Osteoblast (primary cell): ENCODE measurements at regions not wholly inside any gene's neighbourhood (a gene's known extent, or its start where the extent isn't known, plus 50 kb on each side); places are given as distances from the start of the nearest gene placed in this dataset.

Experiments
- DNase-seq: peaks from one replicate; pipeline ENCODE4 v3.0.0; 2011; ENCODE audit warnings: low spot score, mixed read lengths; ENCODE audit not compliant: insufficient read length; ENCODE audit errors: missing footprints
- H2AFZ ChIP-seq: 2 replicates; pipeline ENCODE4 v1.6.0; 2011; ENCODE audit warnings: mild to moderate bottlenecking, low read length
- H3K27ac ChIP-seq: 2 replicates; pipeline ENCODE4 v1.5.1; 2011; ENCODE audit warnings: mild to moderate bottlenecking, low read depth, low read length, moderate library complexity
- H3K27me3 ChIP-seq: 2 replicates; pipeline ENCODE4 v1.6.0; 2012; ENCODE audit warnings: mild to moderate bottlenecking, control low read depth, inconsistent platforms, low read length, moderate library complexity; ENCODE audit not compliant: insufficient read depth
- H3K36me3 ChIP-seq: 2 replicates; pipeline ENCODE4 v1.5.1; 2011; ENCODE audit warnings: mild to moderate bottlenecking, low read length, control low read depth, moderate library complexity; ENCODE audit not compliant: insufficient read depth
- H3K4me1 ChIP-seq: 2 replicates; pipeline ENCODE4 v1.5.1; 2011; ENCODE audit warnings: mild to moderate bottlenecking, low read length, control low read depth, moderate library complexity; ENCODE audit not compliant: insufficient read depth
- H3K4me2 ChIP-seq: 2 replicates; pipeline ENCODE4 v1.6.0; 2011; ENCODE audit warnings: mild to moderate bottlenecking, low read length; ENCODE audit not compliant: insufficient read depth
- H3K4me3 ChIP-seq: fragments of 200-600 bp; sonication (generic); 3 replicates; pipeline ENCODE4 v1.5.1; 2012; ENCODE audit warnings: mild to moderate bottlenecking, low read length, inconsistent platforms; ENCODE audit not compliant: insufficient read depth
- H3K79me2 ChIP-seq: 2 replicates; pipeline ENCODE4 v1.6.0; 2012; ENCODE audit warnings: mild to moderate bottlenecking, low read length, control low read depth, inconsistent platforms; ENCODE audit not compliant: insufficient read depth
- H3K9me3 ChIP-seq: 2 replicates; pipeline ENCODE4 v1.5.1; 2011; ENCODE audit warnings: low read depth, low read length, control low read depth
- H4K20me1 ChIP-seq: 2 replicates; pipeline ENCODE4 v1.6.0; 2012; ENCODE audit warnings: mild to moderate bottlenecking, low read length, control low read depth; ENCODE audit not compliant: insufficient read depth
- TF ChIP-seq, protein P1 (sequence below): IDR thresholded peaks from 2 replicates; pipeline ENCODE4 v1.5.1; 2011; ENCODE audit warnings: mild to moderate bottlenecking, low read depth, low read length, moderate library complexity; ENCODE audit errors: extremely low read depth

DNA sequence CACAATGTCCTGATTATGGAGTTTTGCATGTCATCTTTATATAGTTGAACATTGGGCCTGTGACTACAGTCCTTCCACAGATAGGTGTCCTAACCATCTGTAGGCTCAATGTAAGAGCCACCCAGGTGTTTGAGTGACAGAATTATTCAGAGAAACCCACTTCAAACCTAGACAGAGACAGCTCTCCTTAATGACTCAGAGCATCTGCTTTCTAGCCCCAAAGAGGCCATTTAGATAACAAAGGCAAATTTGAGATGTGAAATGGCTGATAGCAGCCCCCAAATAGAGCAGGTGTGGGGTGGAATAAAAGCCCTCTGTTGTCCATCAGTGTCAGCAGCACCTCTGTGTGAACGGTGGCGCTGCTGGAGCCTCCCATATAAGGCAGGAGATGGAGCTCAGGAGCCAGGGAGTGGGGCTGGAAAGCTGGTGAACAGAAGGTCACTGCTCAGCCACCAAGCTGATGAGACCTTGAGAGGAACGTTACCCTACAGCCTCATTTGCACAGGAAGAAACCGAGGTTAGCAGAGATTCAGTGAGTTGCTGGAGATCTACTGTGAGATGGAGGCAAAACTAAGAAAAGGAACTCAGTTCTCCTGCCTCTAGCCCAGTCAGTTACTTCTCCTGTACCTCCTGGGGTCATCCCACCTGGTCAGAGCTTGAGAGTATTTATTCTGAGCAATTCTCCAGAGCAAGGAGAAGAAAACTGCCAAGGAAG, 153.3 kb upstream of the LNX1 start:
- DNase-seq: peak; percentile 23
- Histone ChIP-seq H3K4me2 (no peak overlapping the region), H3K4me1 (no peaks in the 10 kb centered on the region), H3K27me3 (no peaks in the 10 kb centered on the region), H3K79me2 (no peaks in the 10 kb centered on the region), H3K9me3 (no peaks in the 10 kb centered on the region), H3K27ac (no peak overlapping the region), H3K4me3 (no peak overlapping the region), H4K20me1 (no peaks in the 10 kb centered on the region), H2AFZ (peak overlapping the region; percentile 74), H3K36me3 (no peaks in the 10 kb centered on the region)
- TF ChIP-seq, protein P1, sequence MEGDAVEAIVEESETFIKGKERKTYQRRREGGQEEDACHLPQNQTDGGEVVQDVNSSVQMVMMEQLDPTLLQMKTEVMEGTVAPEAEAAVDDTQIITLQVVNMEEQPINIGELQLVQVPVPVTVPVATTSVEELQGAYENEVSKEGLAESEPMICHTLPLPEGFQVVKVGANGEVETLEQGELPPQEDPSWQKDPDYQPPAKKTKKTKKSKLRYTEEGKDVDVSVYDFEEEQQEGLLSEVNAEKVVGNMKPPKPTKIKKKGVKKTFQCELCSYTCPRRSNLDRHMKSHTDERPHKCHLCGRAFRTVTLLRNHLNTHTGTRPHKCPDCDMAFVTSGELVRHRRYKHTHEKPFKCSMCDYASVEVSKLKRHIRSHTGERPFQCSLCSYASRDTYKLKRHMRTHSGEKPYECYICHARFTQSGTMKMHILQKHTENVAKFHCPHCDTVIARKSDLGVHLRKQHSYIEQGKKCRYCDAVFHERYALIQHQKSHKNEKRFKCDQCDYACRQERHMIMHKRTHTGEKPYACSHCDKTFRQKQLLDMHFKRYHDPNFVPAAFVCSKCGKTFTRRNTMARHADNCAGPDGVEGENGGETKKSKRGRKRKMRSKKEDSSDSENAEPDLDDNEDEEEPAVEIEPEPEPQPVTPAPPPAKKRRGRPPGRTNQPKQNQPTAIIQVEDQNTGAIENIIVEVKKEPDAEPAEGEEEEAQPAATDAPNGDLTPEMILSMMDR: no peak

DNA sequence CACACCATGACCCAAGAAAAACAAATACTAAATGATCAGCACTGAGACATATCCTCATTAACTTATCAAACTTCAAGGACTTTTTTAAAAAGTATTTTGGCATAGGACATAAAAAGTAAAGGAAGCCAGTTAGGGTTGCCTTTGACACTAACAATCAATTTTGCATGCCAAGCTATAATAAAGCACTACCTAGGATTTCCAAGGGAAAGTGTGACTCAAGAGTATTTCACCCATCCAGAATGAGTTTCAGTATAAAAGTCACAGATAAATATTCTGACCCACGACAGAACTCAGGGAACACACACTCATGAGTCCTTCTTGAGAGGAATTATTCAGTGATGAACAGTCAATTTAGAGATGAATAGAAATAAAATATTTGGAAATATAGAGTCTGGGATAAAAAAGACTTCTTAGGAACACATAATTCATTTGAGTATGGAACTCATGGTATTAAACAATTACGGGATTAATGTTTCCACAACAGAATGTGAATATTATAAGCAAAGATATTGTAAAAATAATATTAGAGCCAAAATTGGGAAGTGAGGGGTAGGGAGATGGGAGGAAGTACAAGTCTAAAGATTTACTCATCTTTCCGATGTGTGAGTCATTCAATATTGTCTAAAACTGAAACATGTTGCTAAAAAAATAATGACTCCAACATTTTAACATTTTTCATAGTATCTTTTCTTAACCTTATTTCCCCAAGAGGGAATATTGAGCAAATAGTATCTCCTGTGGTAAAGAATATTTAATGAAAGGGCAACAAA, 143.5 kb upstream of the LNX1 start:
- TF ChIP-seq, protein P1: no peak
- peak overlapping the region; percentile 66 for H3K4me2 ChIP-seq
- H4K20me1 ChIP-seq: no peaks in the 10 kb centered on the region
- H2AFZ ChIP-seq: no peak overlapping the region
- H3K79me2 ChIP-seq: no peaks in the 10 kb centered on the region
- H3K4me3 ChIP-seq: peak overlapping the region; percentile 41
- no peaks in the 10 kb centered on the region for H3K9me3 ChIP-seq
- peak; percentile 5 for DNase-seq
- no peaks in the 10 kb centered on the region for H3K27me3 ChIP-seq
- H3K27ac ChIP-seq: peak overlapping the region; percentile 81
- H3K36me3 ChIP-seq: no peaks in the 10 kb centered on the region
- H3K4me1 ChIP-seq: peaks cover 25% of the 10 kb centered on the region

DNA sequence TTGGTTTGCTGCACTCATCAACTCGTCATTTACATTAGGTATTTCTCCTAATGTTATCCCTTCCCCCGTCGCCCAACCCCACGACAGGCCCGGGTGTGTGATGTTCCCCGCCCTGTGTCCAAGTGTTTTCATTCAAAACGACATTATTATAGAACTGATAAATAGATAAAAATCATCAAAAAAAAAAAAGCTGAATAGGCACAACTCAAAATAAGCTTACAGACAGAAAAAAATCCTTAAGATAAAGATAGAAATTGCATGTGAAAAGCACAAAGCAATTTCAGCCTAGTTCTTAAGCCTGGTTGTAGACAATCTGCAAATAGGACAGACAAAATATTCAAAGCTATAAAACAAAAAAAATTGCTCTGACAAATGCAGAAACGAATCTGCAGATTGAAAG, 142.9 kb upstream of the LNX1 start:
- peak overlapping the region; percentile 41 for H3K4me3 ChIP-seq
- H3K27me3 ChIP-seq: no peaks in the 10 kb centered on the region
- H3K9me3 ChIP-seq: no peaks in the 10 kb centered on the region
- TF ChIP-seq, protein P1: no peak
- no peak for DNase-seq
- peak overlapping the region; percentile 81 for H3K27ac ChIP-seq
- H4K20me1 ChIP-seq: no peaks in the 10 kb centered on the region
- H2AFZ ChIP-seq: no peak overlapping the region
- no peaks in the 10 kb centered on the region for H3K79me2 ChIP-seq
- no peaks in the 10 kb centered on the region for H3K36me3 ChIP-seq
- H3K4me2 ChIP-seq: peak overlapping the region; percentile 66
- peaks cover 25% of the 10 kb centered on the region for H3K4me1 ChIP-seq

DNA sequence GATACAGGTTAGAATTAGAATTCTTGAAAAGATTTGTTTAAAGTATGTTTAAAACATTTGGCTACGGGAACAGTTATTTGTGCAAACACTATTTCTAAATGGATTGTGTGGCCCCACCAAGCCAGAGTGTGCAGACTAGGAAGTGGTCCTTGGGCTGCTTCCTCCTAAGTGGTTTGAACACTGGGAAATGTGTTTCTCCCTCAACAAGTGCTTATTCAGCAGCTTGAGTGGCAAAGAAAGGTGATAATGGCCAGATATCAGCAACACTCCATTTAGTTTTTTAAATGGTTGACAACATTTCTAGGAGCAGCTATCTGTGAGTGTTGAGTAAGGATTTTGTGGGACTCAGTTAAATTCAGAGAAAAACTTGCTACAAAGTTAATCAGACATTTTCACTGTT, 141.4 kb upstream of the LNX1 start:
- H3K27ac ChIP-seq: no peak overlapping the region
- peaks cover 25% of the 10 kb centered on the region for H3K4me1 ChIP-seq
- H2AFZ ChIP-seq: no peak overlapping the region
- H3K27me3 ChIP-seq: no peaks in the 10 kb centered on the region
- H3K36me3 ChIP-seq: no peaks in the 10 kb centered on the region
- H3K79me2 ChIP-seq: no peaks in the 10 kb centered on the region
- H3K4me2 ChIP-seq: no peak overlapping the region
- DNase-seq: no peak
- H4K20me1 ChIP-seq: no peaks in the 10 kb centered on the region
- TF ChIP-seq, protein P1: no peak
- H3K9me3 ChIP-seq: no peaks in the 10 kb centered on the region
- no peak overlapping the region for H3K4me3 ChIP-seq
